OCI-LY7 (cell line): ENCODE measurements at regions not wholly inside any gene's neighbourhood (a gene's known extent, or its start where the extent isn't known, plus 50 kb on each side); places are given as distances from the start of the nearest gene placed in this dataset.

ENCODE experiments used
- BruUV-seq: library from RNA; stranded (reverse); fragments of 400-500 nt; replicated peaks from 2 replicates; lab custom pipeline; 2021; lab: Mats Ljungman, UMichigan
- CTCF ChIA-PET: fragments of 300-600 bp; sonication (Branson Sonifier 250); formaldehyde crosslinking; loops from one replicate; lab custom pipeline; 2022; ENCODE audit warnings: antibody characterized with exemption; ENCODE audit not compliant: unreplicated experiment; lab: Charles Lee
- POLR2A ChIA-PET: fragments of 300-600 bp; sonication (Branson Sonifier 250); formaldehyde crosslinking; loops from one replicate; lab custom pipeline; 2022; ENCODE audit warnings: antibody characterized with exemption; lab: Charles Lee
- DNase-seq: peaks from one replicate; pipeline ENCODE4 v3.0.0-alpha.2; 2015; ENCODE audit warnings: low spot score
- H2AFZ ChIP-seq: fragments of 200-600 bp; sonication (generic), shearing (Covaris generic); 2 replicates; pipeline ENCODE4 v1.6.1; 2014; ENCODE audit warnings: mild to moderate bottlenecking, antibody characterized with exemption, low read length, moderate library complexity
- H3K27ac ChIP-seq: fragments of 200-600 bp; sonication (generic); 2 replicates; pipeline ENCODE4 v1.5.1; 2014; ENCODE audit warnings: mixed run types, low read depth, mild to moderate bottlenecking, moderate library complexity, low read length, inconsistent platforms; ENCODE audit not compliant: poor library complexity, severe bottlenecking
- H3K36me3 ChIP-seq: fragments of 200-600 bp; sonication (generic); 2 replicates; pipeline ENCODE4 v1.6.1; 2014; ENCODE audit warnings: mild to moderate bottlenecking, antibody characterized with exemption, low read length, moderate library complexity, mixed read lengths; ENCODE audit not compliant: insufficient read depth
- H3K4me1 ChIP-seq: fragments of 200-600 bp; sonication (generic); 2 replicates; pipeline ENCODE4 v1.5.1; 2014; ENCODE audit warnings: mild to moderate bottlenecking, low read length; ENCODE audit not compliant: insufficient read depth, poor library complexity, severe bottlenecking
- H3K4me2 ChIP-seq: fragments of 200-600 bp; sonication (generic); 2 replicates; pipeline ENCODE4 v1.6.1; 2014; ENCODE audit warnings: mild to moderate bottlenecking, low read length
- H3K4me3 ChIP-seq: fragments of 200-600 bp; sonication (generic); 2 replicates; pipeline ENCODE4 v1.5.1; 2014; ENCODE audit warnings: mild to moderate bottlenecking, low read depth, low read length; ENCODE audit not compliant: poor library complexity, severe bottlenecking
- H3K79me2 ChIP-seq: fragments of 200-600 bp; sonication (generic); 2 replicates; pipeline ENCODE4 v1.6.1; 2016; ENCODE audit warnings: low read depth, mild to moderate bottlenecking, low read length, moderate library complexity, mixed read lengths; ENCODE audit not compliant: insufficient read depth
- H3K9me2 ChIP-seq: fragments of 200-600 bp; sonication (generic); 2 replicates; pipeline ENCODE4 v1.6.1; 2016; ENCODE audit warnings: mild to moderate bottlenecking, low read length, mixed read lengths; ENCODE audit not compliant: insufficient read depth
- H3K9me3 ChIP-seq: fragments of 200-600 bp; sonication (generic); 2 replicates; pipeline ENCODE4 v1.6.1; 2014; ENCODE audit warnings: mild to moderate bottlenecking, mixed run types, low read length, mixed read lengths
- H4K20me1 ChIP-seq: fragments of 200-600 bp; sonication (generic); 2 replicates; pipeline ENCODE4 v1.6.1; 2014; ENCODE audit warnings: mild to moderate bottlenecking, antibody characterized with exemption, low read length, moderate library complexity, mixed read lengths; ENCODE audit not compliant: insufficient read depth
- CTCF ChIP-seq: fragments of 200-600 bp; sonication (generic); conservative IDR thresholded peaks from 2 replicates; pipeline ENCODE4 v1.5.1; 2014; ENCODE audit warnings: mild to moderate bottlenecking, antibody characterized with exemption, low read length, moderate library complexity, mixed read lengths
- EZH2phosphoT487 ChIP-seq: fragments of 200-600 bp; sonication (generic); IDR thresholded peaks from 2 replicates; pipeline ENCODE4 v1.6.1; 2018; ENCODE audit warnings: low read depth, borderline replicate concordance, mild to moderate bottlenecking, mixed run types, antibody characterized with exemption, low read length, moderate library complexity, mixed read lengths
- intact Hi-C: fragments of 100-400 bp; cut with micrococcal nuclease; formaldehyde crosslinking; loops from one replicate; pipeline ENCODE4 v1.10.0; 2022; ENCODE audit not compliant: unreplicated experiment

GRCh38 chr2:153786016-153786415 lies 85.7 kb upstream of the GALNT13 start:
- no peaks in the 10 kb centered on the region for H4K20me1 ChIP-seq
- ChIA-PET CTCF (no interaction called here), POLR2A (no interaction called here)
- TF ChIP-seq CTCF: no peak
- TF ChIP-seq EZH2phosphoT487: no peak
- DNase-seq: no peak
- no peak overlapping the region for H3K4me3 ChIP-seq
- H3K4me2 ChIP-seq: no peak overlapping the region
- no peaks in the 10 kb centered on the region for H3K4me1 ChIP-seq
- H2AFZ ChIP-seq: no peak overlapping the region
- H3K79me2 ChIP-seq: no peaks in the 10 kb centered on the region
- intact Hi-C loops: no loop called here
- no peaks in the 10 kb centered on the region for H3K9me2 ChIP-seq
- H3K9me3 ChIP-seq: no peaks in the 10 kb centered on the region
- BruUV-seq: no TSS peak
- H3K27ac ChIP-seq: no peak overlapping the region
- H3K36me3 ChIP-seq: no peaks in the 10 kb centered on the region

- Histone ChIP-seq H3K4me1 (no peaks in the 10 kb centered on the region), H3K36me3 (no peaks in the 10 kb centered on the region), H3K4me3 (no peak overlapping the region), H3K9me2 (no peaks in the 10 kb centered on the region), H3K79me2 (no peaks in the 10 kb centered on the region), H4K20me1 (no peaks in the 10 kb centered on the region), H3K4me2 (no peak overlapping the region), H3K27ac (no peak overlapping the region), H2AFZ (no peak overlapping the region), H3K9me3 (no peaks in the 10 kb centered on the region)
- no TSS peak for BruUV-seq
- DNase-seq: no peak
- POLR2A ChIA-PET: interaction anchor here (0.6 kb wide), 1 partner anchor 16 kb away, joined by 3 read pairs; no protein-coding TSS in a partner anchor
- no peak for TF ChIP-seq EZH2phosphoT487
- intact Hi-C loops: no loop called here
- CTCF ChIA-PET: no interaction called here
Measured at GRCh38 chr2:153787612-153788011, 84.1 kb upstream of the GALNT13 start.

- no peak overlapping the region for H3K4me2 ChIP-seq
- no peak for TF ChIP-seq EZH2phosphoT487
- no peak for TF ChIP-seq CTCF
- BruUV-seq: no TSS peak
- CTCF ChIA-PET: no interaction called here
- no peaks in the 10 kb centered on the region for H3K9me3 ChIP-seq
- H4K20me1 ChIP-seq: no peaks in the 10 kb centered on the region
- no peaks in the 10 kb centered on the region for H3K9me2 ChIP-seq
- H3K4me1 ChIP-seq: no peaks in the 10 kb centered on the region
- H3K27ac ChIP-seq: no peak overlapping the region
- no peak overlapping the region for H3K4me3 ChIP-seq
- H3K36me3 ChIP-seq: no peaks in the 10 kb centered on the region
- H3K79me2 ChIP-seq: no peaks in the 10 kb centered on the region
- no peak overlapping the region for H2AFZ ChIP-seq
- POLR2A ChIA-PET: interaction anchor here (0.5 kb wide), 1 partner anchor 9 kb away, joined by 4 read pairs; no protein-coding TSS in a partner anchor
- no peak for DNase-seq
- intact Hi-C loops: no loop called here
Measured at GRCh38 chr2:153802671-153803070, 69.1 kb upstream of the GALNT13 start.
